Superior temporal gyrus (tissue), 1 donor: ENCODE measurements at regions not wholly inside any gene's neighbourhood (a gene's known extent, or its start where the extent isn't known, plus 50 kb on each side); places are given as distances from the start of the nearest gene placed in this dataset.
"Not testable (repeated sequence)": the region's sequence is repeated elsewhere in the genome, so short reads cannot be mapped to it uniquely, and the experiment has no call there.

Source experiments
- DNase-seq: peaks from one replicate; pipeline ENCODE4 v3.0.0-alpha.2; 2016; ENCODE audit errors: extremely low spot score

- DNase-seq, result not testable (repeated sequence)
Measured at GRCh38 chr4:49575250-49575649, 589.2 kb downstream of the CWH43 start.

GRCh38 chr4:49578371-49578770 lies 592.3 kb downstream of the CWH43 start:
- not testable (repeated sequence) for DNase-seq

DNA sequence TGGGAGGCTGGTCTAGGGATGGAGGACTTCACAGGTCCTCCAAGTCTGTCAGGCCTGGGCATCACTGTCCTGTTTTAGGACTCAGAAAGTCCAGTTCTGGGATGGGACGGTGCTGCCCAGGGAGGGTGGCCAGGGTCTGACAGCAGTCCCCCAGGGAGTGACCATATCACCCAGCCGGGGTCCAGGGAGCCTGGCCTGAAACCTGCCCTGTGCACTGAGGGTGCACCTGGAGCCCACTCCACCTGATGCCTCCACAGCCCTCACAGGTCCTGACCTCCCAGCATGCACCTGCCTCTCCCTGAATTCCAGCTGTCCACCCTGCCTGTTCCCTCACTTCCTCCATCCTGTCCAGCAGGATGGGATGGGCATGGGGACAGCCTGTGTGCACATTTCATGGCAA lies 592.8 kb downstream of the CWH43 start:
- DNase-seq, result not testable (repeated sequence)

GRCh38 chr4:49580166-49580565 lies 594.1 kb downstream of the CWH43 start:
- DNase-seq, result not testable (repeated sequence)

- not testable (repeated sequence) for DNase-seq
Measured at GRCh38 chr4:49588401-49588800, 602.3 kb downstream of the CWH43 start.

DNA sequence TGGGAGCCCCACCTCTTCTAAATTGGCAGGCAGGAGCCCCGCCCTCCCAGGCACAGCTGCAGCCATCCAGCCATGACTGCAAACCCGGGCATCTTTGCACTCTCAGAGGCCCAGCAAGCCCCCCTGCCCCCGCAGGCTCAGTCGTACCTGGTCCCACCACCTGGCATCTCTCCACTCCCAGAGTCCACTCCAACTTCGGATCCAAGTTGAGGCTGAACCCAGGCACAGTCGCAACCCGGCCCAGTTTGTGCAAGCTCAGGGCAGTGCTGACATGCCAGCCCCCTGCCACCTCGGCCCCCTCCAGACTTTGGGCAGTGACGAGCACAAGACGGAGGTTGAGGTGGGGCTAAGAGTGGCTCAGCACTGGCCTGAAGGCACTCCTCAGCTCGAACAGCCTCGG lies 632.4 kb downstream of the CWH43 start:
- not testable (repeated sequence) for DNase-seq

DNA sequence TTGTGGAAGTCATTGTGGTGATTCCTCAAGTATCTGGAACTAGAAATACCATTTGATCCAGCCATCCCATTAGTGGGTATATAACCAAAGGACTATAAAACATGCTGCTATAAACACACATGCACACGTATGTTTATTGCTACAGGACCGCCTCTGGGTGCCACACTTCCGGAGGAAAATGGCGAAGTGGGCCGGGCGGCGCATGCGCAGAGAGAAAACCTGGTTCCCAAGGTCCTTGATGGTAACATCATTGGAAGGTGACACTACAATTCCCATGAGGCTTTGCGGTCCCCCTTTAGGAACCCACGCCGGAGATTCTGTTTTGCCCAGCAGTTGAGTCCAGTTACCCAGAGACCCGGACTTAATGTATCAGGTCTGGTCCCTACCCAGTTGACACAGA lies 640.4 kb downstream of the CWH43 start:
- DNase-seq, result not testable (repeated sequence)
